A673 (cell line): ENCODE measurements at regions not wholly inside any gene's neighbourhood (a gene's known extent, or its start where the extent isn't known, plus 50 kb on each side); places are given as distances from the start of the nearest gene placed in this dataset.

Experiments
- CTCF ChIP-seq: fragments of 300-800, 200-600 bp; sonication (generic); conservative IDR thresholded peaks from 2 replicates; pipeline ENCODE4 v1.5.1; 2017; ENCODE audit warnings: low read depth, mild to moderate bottlenecking, antibody characterized with exemption, low read length, moderate library complexity, mixed read lengths
- EZH2 ChIP-seq: fragments of 200-600 bp; sonication (generic); IDR thresholded peaks from 2 replicates; pipeline ENCODE4 v1.6.1; 2017; ENCODE audit warnings: borderline replicate concordance, low read depth, mild to moderate bottlenecking, mixed read lengths, antibody characterized with exemption, low read length; ENCODE audit not compliant: poor library complexity, severe bottlenecking

- no peak for TF ChIP-seq CTCF
- TF ChIP-seq EZH2: no peak
Observed at GRCh38 chr20:4472906-4473305, 213.3 kb upstream of the PRNP start.
